ENCODE measurements at regions not wholly inside any gene's neighbourhood (a gene's known extent, or its start where the extent isn't known, plus 50 kb on each side); places are given as distances from the start of the nearest gene placed in this dataset.

DNA sequence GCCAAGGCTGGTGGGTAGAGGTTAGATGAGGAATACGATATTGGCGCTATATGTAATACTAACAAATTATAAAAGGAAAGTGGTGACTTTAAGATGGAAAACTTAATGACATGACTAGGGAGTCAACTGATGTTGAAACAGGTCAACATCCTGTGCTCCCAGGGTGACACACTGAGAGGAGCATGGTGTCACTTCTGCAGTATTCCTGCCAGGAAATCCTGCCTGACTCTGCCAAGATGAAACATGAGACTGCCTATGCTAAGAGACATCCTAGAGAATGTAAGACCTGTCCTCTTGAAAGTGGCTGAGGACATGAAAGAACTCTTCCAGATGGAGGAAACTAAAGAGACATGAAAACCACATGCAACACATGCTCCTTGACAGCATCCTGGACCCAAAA lies 65.0 kb upstream of the KCND3 start:
- H4K20me1 ChIP-seq (replicated peaks; ENCODE audit: insufficient read depth), result no peaks in the 10 kb centered on the region
- H3K9me2 ChIP-seq (ENCODE audit: insufficient read depth), result no peaks in the 10 kb centered on the region
- no peak for TF ChIP-seq ZNF114 (CRISPR knock-in tag; IDR thresholded peaks at IDR 0.05)
- TF ChIP-seq, protein P1, sequence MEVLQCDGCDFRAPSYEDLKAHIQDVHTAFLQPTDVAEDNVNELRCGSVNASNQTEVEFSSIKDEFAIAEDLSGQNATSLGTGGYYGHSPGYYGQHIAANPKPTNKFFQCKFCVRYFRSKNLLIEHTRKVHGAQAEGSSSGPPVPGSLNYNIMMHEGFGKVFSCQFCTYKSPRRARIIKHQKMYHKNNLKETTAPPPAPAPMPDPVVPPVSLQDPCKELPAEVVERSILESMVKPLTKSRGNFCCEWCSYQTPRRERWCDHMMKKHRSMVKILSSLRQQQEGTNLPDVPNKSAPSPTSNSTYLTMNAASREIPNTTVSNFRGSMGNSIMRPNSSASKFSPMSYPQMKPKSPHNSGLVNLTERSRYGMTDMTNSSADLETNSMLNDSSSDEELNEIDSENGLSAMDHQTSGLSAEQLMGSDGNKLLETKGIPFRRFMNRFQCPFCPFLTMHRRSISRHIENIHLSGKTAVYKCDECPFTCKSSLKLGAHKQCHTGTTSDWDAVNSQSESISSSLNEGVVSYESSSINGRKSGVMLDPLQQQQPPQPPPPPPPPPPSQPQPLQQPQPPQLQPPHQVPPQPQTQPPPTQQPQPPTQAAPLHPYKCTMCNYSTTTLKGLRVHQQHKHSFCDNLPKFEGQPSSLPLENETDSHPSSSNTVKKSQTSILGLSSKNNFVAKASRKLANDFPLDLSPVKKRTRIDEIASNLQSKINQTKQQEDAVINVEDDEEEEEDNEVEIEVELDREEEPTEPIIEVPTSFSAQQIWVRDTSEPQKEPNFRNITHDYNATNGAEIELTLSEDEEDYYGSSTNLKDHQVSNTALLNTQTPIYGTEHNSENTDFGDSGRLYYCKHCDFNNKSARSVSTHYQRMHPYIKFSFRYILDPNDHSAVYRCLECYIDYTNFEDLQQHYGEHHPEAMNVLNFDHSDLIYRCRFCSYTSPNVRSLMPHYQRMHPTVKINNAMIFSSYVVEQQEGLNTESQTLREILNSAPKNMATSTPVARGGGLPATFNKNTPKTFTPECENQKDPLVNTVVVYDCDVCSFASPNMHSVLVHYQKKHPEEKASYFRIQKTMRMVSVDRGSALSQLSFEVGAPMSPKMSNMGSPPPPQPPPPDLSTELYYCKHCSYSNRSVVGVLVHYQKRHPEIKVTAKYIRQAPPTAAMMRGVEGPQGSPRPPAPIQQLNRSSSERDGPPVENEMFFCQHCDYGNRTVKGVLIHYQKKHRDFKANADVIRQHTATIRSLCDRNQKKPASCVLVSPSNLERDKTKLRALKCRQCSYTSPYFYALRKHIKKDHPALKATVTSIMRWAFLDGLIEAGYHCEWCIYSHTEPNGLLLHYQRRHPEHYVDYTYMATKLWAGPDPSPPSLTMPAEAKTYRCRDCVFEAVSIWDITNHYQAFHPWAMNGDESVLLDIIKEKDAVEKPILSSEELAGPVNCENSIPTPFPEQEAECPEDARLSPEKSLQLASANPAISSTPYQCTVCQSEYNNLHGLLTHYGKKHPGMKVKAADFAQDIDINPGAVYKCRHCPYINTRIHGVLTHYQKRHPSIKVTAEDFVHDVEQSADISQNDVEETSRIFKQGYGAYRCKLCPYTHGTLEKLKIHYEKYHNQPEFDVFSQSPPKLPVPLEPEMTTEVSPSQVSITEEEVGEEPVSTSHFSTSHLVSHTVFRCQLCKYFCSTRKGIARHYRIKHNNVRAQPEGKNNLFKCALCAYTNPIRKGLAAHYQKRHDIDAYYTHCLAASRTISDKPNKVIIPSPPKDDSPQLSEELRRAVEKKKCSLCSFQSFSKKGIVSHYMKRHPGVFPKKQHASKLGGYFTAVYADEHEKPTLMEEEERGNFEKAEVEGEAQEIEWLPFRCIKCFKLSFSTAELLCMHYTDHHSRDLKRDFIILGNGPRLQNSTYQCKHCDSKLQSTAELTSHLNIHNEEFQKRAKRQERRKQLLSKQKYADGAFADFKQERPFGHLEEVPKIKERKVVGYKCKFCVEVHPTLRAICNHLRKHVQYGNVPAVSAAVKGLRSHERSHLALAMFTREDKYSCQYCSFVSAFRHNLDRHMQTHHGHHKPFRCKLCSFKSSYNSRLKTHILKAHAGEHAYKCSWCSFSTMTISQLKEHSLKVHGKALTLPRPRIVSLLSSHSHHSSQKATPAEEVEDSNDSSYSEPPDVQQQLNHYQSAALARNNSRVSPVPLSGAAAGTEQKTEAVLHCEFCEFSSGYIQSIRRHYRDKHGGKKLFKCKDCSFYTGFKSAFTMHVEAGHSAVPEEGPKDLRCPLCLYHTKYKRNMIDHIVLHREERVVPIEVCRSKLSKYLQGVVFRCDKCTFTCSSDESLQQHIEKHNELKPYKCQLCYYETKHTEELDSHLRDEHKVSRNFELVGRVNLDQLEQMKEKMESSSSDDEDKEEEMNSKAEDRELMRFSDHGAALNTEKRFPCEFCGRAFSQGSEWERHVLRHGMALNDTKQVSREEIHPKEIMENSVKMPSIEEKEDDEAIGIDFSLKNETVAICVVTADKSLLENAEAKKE (CRISPR knock-in tag; IDR thresholded peaks at IDR 0.05), result no peak
- TF ChIP-seq EZH2phosphoT487 (IDR thresholded peaks at IDR 0.05; ENCODE audit: unreplicated experiment), result no peak
- no peak for TF ChIP-seq JUNB (IDR thresholded peaks at IDR 0.05; ENCODE audit: unreplicated experiment)
- no peak for TF ChIP-seq POLR2AphosphoS5 (IDR thresholded peaks at IDR 0.05; ENCODE audit: low read depth)
- no peaks in the 10 kb centered on the region for H3K4me1 ChIP-seq (ENCODE audit: insufficient read depth)
- ATAC-seq, result no peak
- no peaks in the 10 kb centered on the region for H3F3A ChIP-seq (replicated peaks; ENCODE audit: low read depth)
- Mint-ChIP-seq H3K9me3 (no peaks in the 10 kb centered on the region), H3K27ac (no peak overlapping the region), H3K4me3 (no peak overlapping the region), H3K4me1 (no peaks in the 10 kb centered on the region; the same call in 2 of the 3 replicates), H3K36me3 (ENCODE audit: low read depth) (no peaks in the 10 kb centered on the region), H3K27me3 (ENCODE audit: insufficient read depth, low read depth, poor library complexity) (peaks cover 4% of the 10 kb centered on the region)
- no peak overlapping the region for H2AFZ ChIP-seq
- no peaks in the 10 kb centered on the region for H3K36me3 ChIP-seq (ENCODE audit: insufficient read depth)
- H3K4me3 ChIP-seq, result no peak overlapping the region
- no peaks in the 10 kb centered on the region for H3K27me3 ChIP-seq (ENCODE audit: insufficient read depth)
- H3K79me2 ChIP-seq (replicated peaks; ENCODE audit: insufficient read depth), result no peaks in the 10 kb centered on the region
- H3K27ac ChIP-seq (ENCODE audit: low read depth), result no peak overlapping the region
- no peak for DNase-seq (ENCODE audit: low spot score)
- H3K4me2 ChIP-seq, result no peak overlapping the region

DNA sequence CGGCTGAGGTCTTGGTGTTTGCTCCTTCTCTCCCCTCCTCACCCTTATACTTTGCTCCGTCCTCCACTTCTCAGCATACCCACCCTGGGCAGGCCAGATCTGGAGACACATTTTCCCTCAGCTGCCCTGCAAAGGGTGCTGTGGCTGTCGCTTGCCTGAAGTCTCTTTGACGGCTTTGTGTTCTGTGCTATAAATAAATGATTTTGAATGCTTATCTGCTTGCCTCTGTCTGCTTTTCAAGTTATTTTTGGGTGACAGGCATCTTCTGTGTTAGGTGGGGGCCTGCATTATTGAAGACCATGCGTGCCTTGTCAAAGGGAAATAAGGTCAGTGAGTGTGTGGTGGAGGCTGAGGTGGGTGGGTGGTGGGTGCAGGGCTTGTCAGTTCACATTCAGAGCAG lies 66.9 kb upstream of the KCND3 start:
- H3K27me3 ChIP-seq (ENCODE audit: insufficient read depth), result no peaks in the 10 kb centered on the region
- no peak overlapping the region for H3K4me3 Mint-ChIP-seq
- DNase-seq (ENCODE audit: low spot score) (no peak), ATAC-seq (no peak)
- no peaks in the 10 kb centered on the region for H3K36me3 ChIP-seq (ENCODE audit: insufficient read depth)
- H3K27me3 Mint-ChIP-seq (ENCODE audit: insufficient read depth, low read depth, poor library complexity), result peaks cover 2% of the 10 kb centered on the region
- H3K27ac ChIP-seq (ENCODE audit: low read depth), result no peak overlapping the region
- no peaks in the 10 kb centered on the region for H3K36me3 Mint-ChIP-seq (ENCODE audit: low read depth)
- no peaks in the 10 kb centered on the region for H3F3A ChIP-seq (replicated peaks; ENCODE audit: low read depth)
- H3K4me3 ChIP-seq, result no peak overlapping the region
- no peak overlapping the region; the same call in 1 of the 2 replicates for H3K27ac Mint-ChIP-seq
- no peaks in the 10 kb centered on the region for H4K20me1 ChIP-seq (replicated peaks; ENCODE audit: insufficient read depth)
- H3K4me2 ChIP-seq, result no peak overlapping the region
- H2AFZ ChIP-seq, result no peak overlapping the region
- H3K79me2 ChIP-seq (replicated peaks; ENCODE audit: insufficient read depth), result no peaks in the 10 kb centered on the region
- H3K9me2 ChIP-seq (ENCODE audit: insufficient read depth), result no peaks in the 10 kb centered on the region; the same call in 1 of the 2 replicates
- H3K4me1 ChIP-seq (ENCODE audit: insufficient read depth), result no peaks in the 10 kb centered on the region
- no peaks in the 10 kb centered on the region; the same call in 2 of the 3 replicates for H3K9me3 Mint-ChIP-seq
- no peaks in the 10 kb centered on the region; the same call in 2 of the 3 replicates for H3K4me1 Mint-ChIP-seq
- TF ChIP-seq ZNF331 (CRISPR knock-in tag; IDR thresholded peaks at IDR 0.05; ENCODE audit: low read depth), result no peak
- TF ChIP-seq EZH2phosphoT487 (IDR thresholded peaks at IDR 0.05; ENCODE audit: unreplicated experiment), result no peak
- TF ChIP-seq STAT1 (IDR thresholded peaks at IDR 0.05; ENCODE audit: unreplicated experiment), result no peak
- TF ChIP-seq, protein P2, sequence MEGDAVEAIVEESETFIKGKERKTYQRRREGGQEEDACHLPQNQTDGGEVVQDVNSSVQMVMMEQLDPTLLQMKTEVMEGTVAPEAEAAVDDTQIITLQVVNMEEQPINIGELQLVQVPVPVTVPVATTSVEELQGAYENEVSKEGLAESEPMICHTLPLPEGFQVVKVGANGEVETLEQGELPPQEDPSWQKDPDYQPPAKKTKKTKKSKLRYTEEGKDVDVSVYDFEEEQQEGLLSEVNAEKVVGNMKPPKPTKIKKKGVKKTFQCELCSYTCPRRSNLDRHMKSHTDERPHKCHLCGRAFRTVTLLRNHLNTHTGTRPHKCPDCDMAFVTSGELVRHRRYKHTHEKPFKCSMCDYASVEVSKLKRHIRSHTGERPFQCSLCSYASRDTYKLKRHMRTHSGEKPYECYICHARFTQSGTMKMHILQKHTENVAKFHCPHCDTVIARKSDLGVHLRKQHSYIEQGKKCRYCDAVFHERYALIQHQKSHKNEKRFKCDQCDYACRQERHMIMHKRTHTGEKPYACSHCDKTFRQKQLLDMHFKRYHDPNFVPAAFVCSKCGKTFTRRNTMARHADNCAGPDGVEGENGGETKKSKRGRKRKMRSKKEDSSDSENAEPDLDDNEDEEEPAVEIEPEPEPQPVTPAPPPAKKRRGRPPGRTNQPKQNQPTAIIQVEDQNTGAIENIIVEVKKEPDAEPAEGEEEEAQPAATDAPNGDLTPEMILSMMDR (conservative IDR thresholded peaks at IDR 0.05; ENCODE audit: low read depth in 2 of 2), result no peak
- no peak for TF ChIP-seq CREB1 (CRISPR knock-in tag; IDR thresholded peaks at IDR 0.05; ENCODE audit: low read depth)
